Breast epithelium (tissue), 3 donors: ENCODE measurements at regions not wholly inside any gene's neighbourhood (a gene's known extent, or its start where the extent isn't known, plus 50 kb on each side); places are given as distances from the start of the nearest gene placed in this dataset.

Experiments
- POLR2A ChIP-seq: fragments of 450-650 bp; IDR thresholded peaks from one replicate; pipeline ENCODE4 v1.6.1; 2016; ENCODE audit warnings: antibody characterized with exemption, mild to moderate bottlenecking, moderate library complexity
- POLR2AphosphoS5 ChIP-seq, 3 donors: sonication (generic); formaldehyde crosslinking; IDR thresholded peaks; one replicate each; pipeline ENCODE4 v1.6.1; 2017; ENCODE audit warnings: antibody characterized with exemption in 3 of 3
- TF ChIP-seq, protein P1 (sequence below), 3 donors: fragments of 450-650 bp; IDR thresholded peaks; one replicate each; pipeline ENCODE4 v1.5.1; 2016 to 2017; ENCODE audit warnings: antibody characterized with exemption in 3 of 3, mild to moderate bottlenecking in 3 of 3, moderate library complexity in 3 of 3

DNA sequence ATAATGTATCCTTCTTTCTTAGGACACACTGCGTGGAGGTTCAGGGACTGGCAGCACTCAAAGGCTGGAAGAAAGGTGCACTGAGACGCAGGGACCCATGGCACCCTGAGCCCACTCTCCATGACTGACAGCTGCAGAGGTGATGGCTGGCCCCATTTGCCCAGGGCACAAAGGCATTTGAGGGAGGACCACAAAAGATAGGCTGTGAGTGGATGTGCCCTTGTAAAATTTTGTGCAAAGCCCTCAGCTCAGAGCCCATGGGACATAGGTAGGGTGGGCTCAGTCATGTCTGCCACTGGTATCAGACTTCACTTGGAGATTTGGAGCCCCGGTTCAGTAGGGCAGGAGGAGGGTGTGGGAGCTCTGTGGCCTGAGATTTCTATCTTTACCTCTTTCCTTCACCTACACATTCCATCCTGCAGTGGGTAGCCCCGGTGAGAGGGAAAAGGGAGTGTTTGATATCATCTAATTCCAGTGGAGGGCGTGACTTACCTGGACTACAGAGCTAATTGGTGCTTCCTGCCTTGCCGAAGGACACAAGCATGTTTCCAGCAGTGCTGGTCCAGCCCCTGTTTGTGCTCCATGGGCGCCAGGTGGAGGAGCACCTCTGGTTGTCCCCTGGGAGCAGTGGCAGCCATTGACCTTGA is 312.2 kb downstream of the EN1 start:
- TF ChIP-seq POLR2AphosphoS5 (IDR thresholded peaks at IDR 0.05) = no peak
- TF ChIP-seq, protein P1, sequence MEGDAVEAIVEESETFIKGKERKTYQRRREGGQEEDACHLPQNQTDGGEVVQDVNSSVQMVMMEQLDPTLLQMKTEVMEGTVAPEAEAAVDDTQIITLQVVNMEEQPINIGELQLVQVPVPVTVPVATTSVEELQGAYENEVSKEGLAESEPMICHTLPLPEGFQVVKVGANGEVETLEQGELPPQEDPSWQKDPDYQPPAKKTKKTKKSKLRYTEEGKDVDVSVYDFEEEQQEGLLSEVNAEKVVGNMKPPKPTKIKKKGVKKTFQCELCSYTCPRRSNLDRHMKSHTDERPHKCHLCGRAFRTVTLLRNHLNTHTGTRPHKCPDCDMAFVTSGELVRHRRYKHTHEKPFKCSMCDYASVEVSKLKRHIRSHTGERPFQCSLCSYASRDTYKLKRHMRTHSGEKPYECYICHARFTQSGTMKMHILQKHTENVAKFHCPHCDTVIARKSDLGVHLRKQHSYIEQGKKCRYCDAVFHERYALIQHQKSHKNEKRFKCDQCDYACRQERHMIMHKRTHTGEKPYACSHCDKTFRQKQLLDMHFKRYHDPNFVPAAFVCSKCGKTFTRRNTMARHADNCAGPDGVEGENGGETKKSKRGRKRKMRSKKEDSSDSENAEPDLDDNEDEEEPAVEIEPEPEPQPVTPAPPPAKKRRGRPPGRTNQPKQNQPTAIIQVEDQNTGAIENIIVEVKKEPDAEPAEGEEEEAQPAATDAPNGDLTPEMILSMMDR (IDR thresholded peaks at IDR 0.05) = no peak
- no peak for TF ChIP-seq POLR2A
